SH-SY5Y (cell line): ENCODE measurements at regions not wholly inside any gene's neighbourhood (a gene's known extent, or its start where the extent isn't known, plus 50 kb on each side); places are given as distances from the start of the nearest gene placed in this dataset.

Experiments
- GATA2 ChIP-seq: IDR thresholded peaks from 2 replicates; pipeline ENCODE4 v1.6.1; 2011; ENCODE audit warnings: mild to moderate bottlenecking, low read depth, low read length
- GATA3 ChIP-seq: IDR thresholded peaks from 2 replicates; pipeline ENCODE4 v1.6.1; 2011; ENCODE audit warnings: low read depth, mild to moderate bottlenecking, low read length, moderate library complexity

GRCh38 chr11:97973352-97973857, 1047.3 kb upstream of the CNTN5 start:
- no peak for TF ChIP-seq GATA2
- TF ChIP-seq GATA3, result no peak
